ENCODE measurements at regions not wholly inside any gene's neighbourhood (a gene's known extent, or its start where the extent isn't known, plus 50 kb on each side); places are given as distances from the start of the nearest gene placed in this dataset.

- TF ChIP-seq CTCF (IDR thresholded peaks at IDR 0.05; ENCODE audit: low read depth, low read length), result no peak
- TF ChIP-seq POLR2A (IDR thresholded peaks at IDR 0.05; ENCODE audit: extremely low read depth, insufficient read length), result no peak
- no peak for TF ChIP-seq MAX (IDR thresholded peaks at IDR 0.05; ENCODE audit: low read depth, low read length)
Measured at GRCh38 chr9:118362123-118362522, 657.9 kb downstream of the TLR4 start.
